ENCODE measurements at regions not wholly inside any gene's neighbourhood (a gene's known extent, or its start where the extent isn't known, plus 50 kb on each side); places are given as distances from the start of the nearest gene placed in this dataset.
"Not testable (repeated sequence)": the region's sequence is repeated elsewhere in the genome, so short reads cannot be mapped to it uniquely, and the experiment has no call there.

DNA sequence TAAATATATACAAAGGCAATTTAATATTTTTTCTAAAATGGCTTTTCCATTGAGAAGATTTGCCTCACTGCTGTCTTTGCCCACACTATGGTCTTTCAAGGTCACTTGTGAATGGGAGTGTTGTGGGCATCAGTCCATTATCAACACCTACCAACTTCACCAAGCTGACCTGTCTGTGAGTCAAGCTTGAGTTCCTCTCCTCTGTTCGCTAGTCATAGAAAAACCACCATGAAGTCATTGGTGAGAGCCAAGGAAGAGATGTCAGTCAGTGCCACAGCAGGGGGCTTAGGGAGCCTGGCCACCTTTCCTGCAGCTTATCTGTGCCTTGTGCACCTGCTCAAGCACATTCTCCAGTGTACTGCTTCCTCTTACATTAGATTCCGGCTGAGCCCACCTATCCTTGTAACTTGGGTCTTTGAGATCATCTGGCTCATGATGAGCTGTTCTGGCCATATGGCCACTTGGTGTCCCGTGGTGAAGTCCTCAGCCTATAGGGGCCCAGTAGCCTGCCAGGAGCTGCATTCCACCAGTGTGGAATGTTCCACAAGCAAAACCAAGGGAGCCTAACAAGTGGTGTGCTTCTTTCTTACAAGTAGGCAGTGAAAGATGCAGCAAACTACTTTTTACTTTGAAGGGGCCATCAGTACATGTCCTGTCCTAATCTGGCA lies 80.8 kb upstream of the C12orf71 start:
- ATAC-seq, result no peak

DNA sequence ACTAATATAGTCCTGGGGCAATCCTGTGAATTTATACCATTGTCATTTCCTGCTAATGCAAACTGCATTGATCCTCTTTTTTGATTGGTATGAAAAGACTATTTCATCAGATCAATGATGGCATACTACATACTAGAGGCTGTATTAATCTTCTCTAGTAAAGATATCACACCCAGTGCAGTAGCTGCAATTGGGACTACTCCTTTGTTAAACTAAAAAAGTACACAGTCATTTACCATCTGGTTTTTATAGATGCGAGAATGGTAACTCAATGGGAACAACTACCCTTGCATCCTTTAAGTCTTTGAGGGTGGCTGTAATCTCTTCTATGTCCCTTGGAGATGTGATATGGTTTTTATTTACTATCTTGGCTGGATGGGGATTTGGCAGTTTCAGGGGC lies 80.2 kb upstream of the STK38L start:
- Histone ChIP-seq H3K4me3 (no peak overlapping the region), H3K27me3 (ENCODE audit: low read depth) (no peaks in the 10 kb centered on the region), H3K4me1 (no peaks in the 10 kb centered on the region), H3K9me3 (no peaks in the 10 kb centered on the region), H3K27ac (no peak overlapping the region), H3K36me3 (no peaks in the 10 kb centered on the region)
- TF ChIP-seq, protein P1, sequence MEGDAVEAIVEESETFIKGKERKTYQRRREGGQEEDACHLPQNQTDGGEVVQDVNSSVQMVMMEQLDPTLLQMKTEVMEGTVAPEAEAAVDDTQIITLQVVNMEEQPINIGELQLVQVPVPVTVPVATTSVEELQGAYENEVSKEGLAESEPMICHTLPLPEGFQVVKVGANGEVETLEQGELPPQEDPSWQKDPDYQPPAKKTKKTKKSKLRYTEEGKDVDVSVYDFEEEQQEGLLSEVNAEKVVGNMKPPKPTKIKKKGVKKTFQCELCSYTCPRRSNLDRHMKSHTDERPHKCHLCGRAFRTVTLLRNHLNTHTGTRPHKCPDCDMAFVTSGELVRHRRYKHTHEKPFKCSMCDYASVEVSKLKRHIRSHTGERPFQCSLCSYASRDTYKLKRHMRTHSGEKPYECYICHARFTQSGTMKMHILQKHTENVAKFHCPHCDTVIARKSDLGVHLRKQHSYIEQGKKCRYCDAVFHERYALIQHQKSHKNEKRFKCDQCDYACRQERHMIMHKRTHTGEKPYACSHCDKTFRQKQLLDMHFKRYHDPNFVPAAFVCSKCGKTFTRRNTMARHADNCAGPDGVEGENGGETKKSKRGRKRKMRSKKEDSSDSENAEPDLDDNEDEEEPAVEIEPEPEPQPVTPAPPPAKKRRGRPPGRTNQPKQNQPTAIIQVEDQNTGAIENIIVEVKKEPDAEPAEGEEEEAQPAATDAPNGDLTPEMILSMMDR (IDR thresholded peaks at IDR 0.05), result no peak
- ATAC-seq (no peak), DNase-seq (no peak)
- intact Hi-C loops (cut with DNase I), result no loop called here

More for the DNA sequence above, 80.8 kb upstream of the C12orf71 start:
- no peaks in the 10 kb centered on the region for H3K4me1 ChIP-seq
- no peak overlapping the region for H3K27ac ChIP-seq
- no peak for DNase-seq
- H3K36me3 ChIP-seq, result no peaks in the 10 kb centered on the region
- H3K9me3 ChIP-seq, result no peaks in the 10 kb centered on the region
- TF ChIP-seq, protein P1 (IDR thresholded peaks at IDR 0.05), result no peak
- H3K27me3 ChIP-seq (ENCODE audit: low read depth), result no peaks in the 10 kb centered on the region
- no peak overlapping the region for H3K4me3 ChIP-seq
- intact Hi-C loops (cut with DNase I), result no loop called here

DNA sequence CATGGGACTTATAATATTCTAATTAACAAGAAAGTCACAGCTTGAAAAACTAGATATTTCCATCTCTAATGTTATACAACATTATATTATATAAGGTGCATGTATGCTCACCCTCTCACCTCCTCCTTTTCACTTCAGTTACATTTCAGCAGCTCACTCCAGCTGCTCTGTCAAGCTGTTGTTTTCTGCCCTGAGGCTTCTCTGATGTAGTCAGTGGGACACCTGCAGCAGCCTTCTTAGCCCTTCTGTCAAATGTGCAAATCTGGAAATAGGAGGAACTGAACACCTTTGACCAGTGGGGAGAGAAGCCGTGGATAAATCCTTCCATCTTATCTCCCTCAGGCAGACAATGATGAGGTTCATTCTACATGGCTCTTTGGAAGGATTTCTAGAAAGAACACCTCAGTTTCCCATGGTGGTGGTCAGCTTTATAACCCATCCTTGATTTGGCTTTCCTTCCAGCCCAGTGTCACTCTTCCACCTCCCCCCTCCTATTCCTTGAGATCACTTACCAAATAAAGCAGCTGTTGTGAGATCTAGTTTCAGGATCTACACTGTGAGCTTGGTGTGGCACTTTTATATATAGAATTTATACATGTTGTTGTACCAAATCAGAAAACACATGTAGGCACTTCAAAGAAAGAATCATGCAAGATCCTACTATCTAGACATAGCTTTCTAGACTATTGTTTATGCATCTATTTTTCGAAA lies 79.6 kb upstream of the STK38L start:
- Histone ChIP-seq H3K27ac (no peak overlapping the region), H3K27me3 (ENCODE audit: low read depth) (no peaks in the 10 kb centered on the region), H3K36me3 (no peaks in the 10 kb centered on the region), H3K4me1 (no peaks in the 10 kb centered on the region), H3K4me3 (no peak overlapping the region), H3K9me3 (no peaks in the 10 kb centered on the region)
- DNase-seq (no peak), ATAC-seq (no peak)
- TF ChIP-seq, protein P1 (IDR thresholded peaks at IDR 0.05), result no peak
- intact Hi-C loops (cut with DNase I), result no loop called here

DNA sequence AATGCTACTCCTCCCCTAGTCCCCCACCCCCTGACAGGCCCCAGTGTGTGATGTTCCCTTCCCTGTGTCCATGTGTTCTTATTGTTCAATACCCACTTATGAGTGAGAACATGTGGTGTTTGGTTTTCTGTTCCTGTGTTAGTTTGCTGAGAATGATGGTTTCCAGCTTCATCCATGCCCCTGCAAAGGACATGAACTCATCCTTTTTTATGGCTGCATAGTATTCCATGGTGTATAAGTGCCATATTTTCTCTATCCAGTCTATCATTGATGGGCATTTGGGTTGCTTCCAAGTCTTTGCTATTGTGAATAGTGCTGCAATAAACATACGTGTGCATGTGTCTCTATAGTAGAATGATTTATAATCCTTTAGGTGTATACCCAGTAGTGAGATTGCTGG lies 78.1 kb upstream of the STK38L start:
- H3K36me3 ChIP-seq; H3K27me3 ChIP-seq (ENCODE audit: low read depth); H3K9me3 ChIP-seq; intact Hi-C loops (cut with DNase I); H3K4me3 ChIP-seq; H3K4me1 ChIP-seq; ATAC-seq; H3K27ac ChIP-seq; DNase-seq: not testable (repeated sequence)

DNA sequence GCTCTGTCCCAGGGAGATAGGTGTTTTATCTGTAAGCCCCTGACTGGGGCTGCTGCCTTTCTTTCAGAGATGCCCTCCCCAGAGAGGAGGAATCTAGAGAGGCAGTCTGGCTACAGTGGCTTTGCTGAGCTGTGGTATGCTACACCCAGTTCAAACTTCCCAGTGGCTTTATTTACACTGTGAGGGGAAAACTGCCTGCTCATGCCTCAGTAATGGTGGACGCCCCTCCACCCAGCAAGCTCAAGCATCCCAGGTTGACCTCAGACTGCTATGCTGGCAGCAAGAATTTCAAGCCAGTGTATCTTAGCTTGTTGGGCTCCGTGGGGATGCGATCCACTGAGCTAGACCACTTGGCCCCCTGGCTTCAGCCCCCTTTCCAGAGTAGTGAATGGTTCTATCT lies 72.6 kb upstream of the STK38L start:
- ATAC-seq; H3K27ac ChIP-seq; H3K27me3 ChIP-seq (ENCODE audit: low read depth); H3K9me3 ChIP-seq; H3K4me1 ChIP-seq; DNase-seq; intact Hi-C loops (cut with DNase I); H3K4me3 ChIP-seq; H3K36me3 ChIP-seq: not testable (repeated sequence)

DNA sequence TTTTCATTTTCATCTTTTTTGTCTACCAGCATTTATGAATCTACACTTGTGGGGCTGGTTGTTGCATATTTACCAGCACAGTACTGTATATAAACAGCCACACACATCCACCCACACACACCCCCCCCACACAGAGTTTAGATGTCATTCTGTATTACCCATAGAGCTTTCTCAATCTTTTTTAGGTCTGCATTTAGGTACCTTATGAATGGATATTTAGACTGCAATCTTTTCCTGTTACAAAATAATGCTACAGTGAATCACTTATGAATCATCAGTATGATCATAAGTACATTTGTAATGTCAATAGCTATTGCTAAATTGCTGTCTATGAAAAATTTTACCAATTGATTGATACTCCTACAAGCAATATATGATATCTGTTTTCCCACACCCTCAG lies 67.3 kb upstream of the STK38L start:
- ATAC-seq, result no peak
- intact Hi-C loops (cut with DNase I), result no loop called here

More for the DNA sequence above, 67.3 kb upstream of the STK38L start:
- Histone ChIP-seq H3K27me3 (ENCODE audit: low read depth) (no peaks in the 10 kb centered on the region), H3K4me3 (no peak overlapping the region), H3K4me1 (no peaks in the 10 kb centered on the region), H3K36me3 (no peaks in the 10 kb centered on the region), H3K27ac (no peak overlapping the region), H3K9me3 (no peaks in the 10 kb centered on the region)
- TF ChIP-seq, protein P1 (IDR thresholded peaks at IDR 0.05), result no peak
- no peak for DNase-seq

All from lower lobe of right lung (tissue), 2 donors.